Karpas-422 (cell line): ENCODE measurements at regions not wholly inside any gene's neighbourhood (a gene's known extent, or its start where the extent isn't known, plus 50 kb on each side); places are given as distances from the start of the nearest gene placed in this dataset.

ENCODE experiments used
- DNase-seq: peaks from one replicate; pipeline ENCODE4 v3.0.0-alpha.2; 2015
- H2AFZ ChIP-seq: fragments of 200-600 bp; sonication (generic); 2 replicates; pipeline ENCODE4 v1.6.1; 2014; ENCODE audit warnings: antibody characterized with exemption, low read length, mixed read lengths
- H3K27ac ChIP-seq: fragments of 200-600 bp; sonication (generic); 2 replicates; pipeline ENCODE4 v1.5.1; 2014; ENCODE audit warnings: mild to moderate bottlenecking, low read length, moderate library complexity
- H3K27me3 ChIP-seq: fragments of 200-600 bp; sonication (generic); 2 replicates; pipeline ENCODE4 v1.6.1; 2014; ENCODE audit warnings: low read length, mixed read lengths
- H3K36me3 ChIP-seq: fragments of 200-600 bp; sonication (generic); 2 replicates; pipeline ENCODE4 v1.6.1; 2014; ENCODE audit warnings: low read length, mixed read lengths; ENCODE audit not compliant: insufficient read depth
- H3K4me1 ChIP-seq: fragments of 200-600 bp; sonication (generic); 2 replicates; pipeline ENCODE4 v1.6.1; 2014; ENCODE audit warnings: mild to moderate bottlenecking, low read length, mixed read lengths
- H3K4me2 ChIP-seq: fragments of 200-600 bp; sonication (generic); 2 replicates; pipeline ENCODE4 v1.6.1; 2014; ENCODE audit warnings: low read length, low read depth, mild to moderate bottlenecking; ENCODE audit not compliant: poor library complexity, severe bottlenecking
- H3K4me3 ChIP-seq: fragments of 200-600 bp; sonication (generic); 2 replicates; pipeline ENCODE4 v1.5.1; 2014; ENCODE audit warnings: mild to moderate bottlenecking, antibody characterized with exemption, low read length, mixed read lengths
- H3K79me2 ChIP-seq: fragments of 200-600 bp; sonication (generic); 2 replicates; pipeline ENCODE4 v1.6.1; 2014; ENCODE audit warnings: mild to moderate bottlenecking, low read length, mixed read lengths
- H3K9ac ChIP-seq: fragments of 200-600 bp; sonication (generic); 2 replicates; pipeline ENCODE4 v1.6.0; 2014; ENCODE audit warnings: low read length
- H3K9me2 ChIP-seq: fragments of 200-600 bp; sonication (generic), shearing (Covaris generic); replicated peaks from 2 replicates; pipeline ENCODE4 v1.6.0; 2014; ENCODE audit warnings: mild to moderate bottlenecking, low read length, moderate library complexity; ENCODE audit not compliant: insufficient read depth
- H3K9me3 ChIP-seq: fragments of 300-700, 200-600 bp; sonication (generic); 2 replicates; pipeline ENCODE4 v1.6.1; 2014; ENCODE audit warnings: low read length, mixed read lengths
- H4K20me1 ChIP-seq: fragments of 200-600 bp; sonication (generic); 2 replicates; pipeline ENCODE4 v1.6.1; 2014; ENCODE audit warnings: mild to moderate bottlenecking, antibody characterized with exemption, low read length, low read depth; ENCODE audit not compliant: insufficient read depth

DNA sequence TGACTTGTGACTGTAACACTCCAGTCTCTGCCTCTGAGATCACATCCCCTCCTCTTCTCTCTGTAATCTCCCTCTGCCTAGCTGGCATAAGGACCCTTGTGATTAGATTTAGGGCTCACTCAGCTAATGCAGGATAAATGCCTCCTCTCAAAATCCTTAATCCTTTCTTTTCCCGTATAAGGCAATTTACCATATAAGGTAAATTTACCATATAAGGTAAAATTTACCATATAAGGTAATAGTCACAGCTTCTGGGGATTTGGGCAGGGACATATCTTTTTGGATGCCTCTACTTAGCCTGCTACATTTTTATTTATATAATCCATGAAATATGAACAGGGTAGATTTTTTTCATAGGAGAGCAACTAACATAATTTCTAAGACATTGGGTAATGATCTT is 318.0 kb upstream of the PUM3 start:
- H2AFZ ChIP-seq: no peak overlapping the region

DNA sequence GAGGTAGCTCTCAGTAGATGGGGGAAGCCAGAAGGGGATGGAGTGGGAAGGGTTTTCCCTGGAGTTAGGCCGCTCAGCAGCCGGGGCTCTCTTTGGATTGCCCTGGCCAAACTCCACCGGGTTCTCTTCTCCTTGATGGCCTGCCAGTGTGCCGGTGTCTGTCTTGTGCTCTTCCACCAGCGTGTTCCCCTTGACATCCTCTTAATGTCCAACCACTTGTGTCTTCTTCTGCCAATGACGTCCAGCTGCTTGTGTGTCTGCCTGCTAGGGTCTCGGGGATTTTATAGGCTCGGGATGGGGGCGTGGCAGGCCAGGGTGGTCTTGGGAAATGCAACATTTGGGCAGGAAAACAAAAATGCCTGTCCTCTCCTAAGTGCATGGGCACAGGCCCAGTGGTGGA is 313.1 kb upstream of the PUM3 start:
- H3K9ac ChIP-seq: no peak overlapping the region
- no peaks in the 10 kb centered on the region for H3K36me3 ChIP-seq
- no peaks in the 10 kb centered on the region for H4K20me1 ChIP-seq
- H3K9me2 ChIP-seq: no peaks in the 10 kb centered on the region
- no peaks in the 10 kb centered on the region for H3K9me3 ChIP-seq
- H3K4me2 ChIP-seq: no peak overlapping the region
- no peaks in the 10 kb centered on the region for H3K27me3 ChIP-seq
- H3K79me2 ChIP-seq: no peaks in the 10 kb centered on the region
- H3K4me1 ChIP-seq: no peaks in the 10 kb centered on the region
- DNase-seq: no peak
- no peak overlapping the region for H3K27ac ChIP-seq
- no peak overlapping the region for H2AFZ ChIP-seq
- H3K4me3 ChIP-seq: no peak overlapping the region

More for the DNA sequence above, 318.0 kb upstream of the PUM3 start:
- no peaks in the 10 kb centered on the region for H3K36me3 ChIP-seq
- H3K9me3 ChIP-seq: no peaks in the 10 kb centered on the region
- no peaks in the 10 kb centered on the region for H3K9me2 ChIP-seq
- no peak overlapping the region for H3K4me3 ChIP-seq
- H3K4me2 ChIP-seq: no peak overlapping the region
- no peaks in the 10 kb centered on the region for H3K79me2 ChIP-seq
- H4K20me1 ChIP-seq: no peaks in the 10 kb centered on the region
- H3K4me1 ChIP-seq: no peaks in the 10 kb centered on the region
- H3K27ac ChIP-seq: no peak overlapping the region
- DNase-seq: no peak
- H3K27me3 ChIP-seq: no peaks in the 10 kb centered on the region
- H3K9ac ChIP-seq: no peak overlapping the region

DNA sequence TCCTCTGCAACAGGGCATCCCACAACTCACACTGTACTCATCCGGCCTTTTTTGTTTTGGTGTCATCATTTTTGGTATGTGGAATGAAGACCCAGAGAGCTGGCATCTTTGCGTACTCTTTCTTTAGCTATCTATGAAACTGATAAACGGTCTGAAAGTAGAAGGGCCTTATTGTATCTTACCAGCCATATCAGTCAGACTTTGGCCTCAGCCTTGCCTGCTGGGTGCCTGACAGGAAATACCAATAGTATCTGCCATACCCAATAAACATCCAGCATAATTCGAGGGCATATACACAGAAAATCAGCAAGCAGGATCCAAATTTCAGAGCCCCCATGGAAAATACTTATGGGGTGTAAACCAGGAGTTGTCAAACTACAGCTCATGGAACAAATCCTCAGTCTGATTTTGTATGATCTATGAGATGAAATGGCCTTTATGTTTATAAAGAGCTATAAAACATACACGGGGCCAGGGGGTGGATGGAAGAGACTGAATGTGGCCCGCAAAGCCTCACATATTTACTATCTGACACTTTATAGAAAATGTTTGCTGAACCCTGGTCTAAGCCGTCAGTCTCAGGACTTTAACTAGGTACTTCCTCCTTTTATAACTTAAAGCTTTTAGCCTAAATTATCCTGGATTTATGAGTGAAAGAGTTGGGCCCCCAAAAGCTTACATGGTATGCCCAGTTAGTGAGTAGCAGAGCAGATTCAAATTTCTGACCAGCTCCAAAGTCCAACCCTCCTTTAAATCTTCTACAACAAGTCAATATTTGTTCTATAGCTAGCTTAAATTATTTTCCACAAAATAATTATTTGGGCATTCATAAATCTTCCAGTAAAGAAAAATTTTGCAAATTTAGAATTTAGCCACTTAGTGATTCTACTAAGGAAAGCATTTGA is 308.0 kb upstream of the PUM3 start:
- H3K79me2 ChIP-seq: no peaks in the 10 kb centered on the region
- H3K4me3 ChIP-seq: no peak overlapping the region
- H3K27ac ChIP-seq: no peak overlapping the region
- DNase-seq: no peak
- H4K20me1 ChIP-seq: no peaks in the 10 kb centered on the region
- no peaks in the 10 kb centered on the region for H3K4me1 ChIP-seq
- no peaks in the 10 kb centered on the region for H3K27me3 ChIP-seq
- no peaks in the 10 kb centered on the region for H3K9me3 ChIP-seq
- no peaks in the 10 kb centered on the region for H3K36me3 ChIP-seq
- H3K9ac ChIP-seq: no peak overlapping the region
- no peak overlapping the region for H2AFZ ChIP-seq
- H3K9me2 ChIP-seq: no peaks in the 10 kb centered on the region
- no peak overlapping the region for H3K4me2 ChIP-seq

DNA sequence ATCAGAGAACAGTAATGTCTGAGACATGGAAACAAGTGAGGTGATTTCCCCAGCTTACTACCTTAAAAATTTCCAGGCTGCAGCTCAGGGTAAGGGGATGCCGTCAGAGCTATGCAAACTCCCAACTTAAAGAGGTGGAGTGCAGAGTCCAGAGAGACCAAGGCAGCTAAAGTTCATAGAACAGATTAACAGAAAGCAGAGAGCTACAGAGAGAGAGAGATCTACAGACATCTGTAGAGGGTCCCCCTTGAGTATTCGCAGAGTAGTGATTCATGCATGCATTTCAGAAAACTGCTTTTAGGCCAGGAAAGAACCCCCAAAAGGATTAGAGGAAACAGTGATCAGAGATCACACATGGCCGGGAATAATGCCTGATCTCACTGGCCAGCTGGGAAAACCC is 306.2 kb upstream of the PUM3 start:
- Histone ChIP-seq H3K36me3 (no peaks in the 10 kb centered on the region), H4K20me1 (no peaks in the 10 kb centered on the region), H3K9me2 (no peaks in the 10 kb centered on the region), H3K9me3 (no peaks in the 10 kb centered on the region), H3K27ac (no peak overlapping the region), H2AFZ (no peak overlapping the region), H3K9ac (no peak overlapping the region), H3K4me1 (no peaks in the 10 kb centered on the region), H3K79me2 (no peaks in the 10 kb centered on the region), H3K4me2 (no peak overlapping the region), H3K27me3 (no peaks in the 10 kb centered on the region), H3K4me3 (no peak overlapping the region)
- no peak for DNase-seq

DNA sequence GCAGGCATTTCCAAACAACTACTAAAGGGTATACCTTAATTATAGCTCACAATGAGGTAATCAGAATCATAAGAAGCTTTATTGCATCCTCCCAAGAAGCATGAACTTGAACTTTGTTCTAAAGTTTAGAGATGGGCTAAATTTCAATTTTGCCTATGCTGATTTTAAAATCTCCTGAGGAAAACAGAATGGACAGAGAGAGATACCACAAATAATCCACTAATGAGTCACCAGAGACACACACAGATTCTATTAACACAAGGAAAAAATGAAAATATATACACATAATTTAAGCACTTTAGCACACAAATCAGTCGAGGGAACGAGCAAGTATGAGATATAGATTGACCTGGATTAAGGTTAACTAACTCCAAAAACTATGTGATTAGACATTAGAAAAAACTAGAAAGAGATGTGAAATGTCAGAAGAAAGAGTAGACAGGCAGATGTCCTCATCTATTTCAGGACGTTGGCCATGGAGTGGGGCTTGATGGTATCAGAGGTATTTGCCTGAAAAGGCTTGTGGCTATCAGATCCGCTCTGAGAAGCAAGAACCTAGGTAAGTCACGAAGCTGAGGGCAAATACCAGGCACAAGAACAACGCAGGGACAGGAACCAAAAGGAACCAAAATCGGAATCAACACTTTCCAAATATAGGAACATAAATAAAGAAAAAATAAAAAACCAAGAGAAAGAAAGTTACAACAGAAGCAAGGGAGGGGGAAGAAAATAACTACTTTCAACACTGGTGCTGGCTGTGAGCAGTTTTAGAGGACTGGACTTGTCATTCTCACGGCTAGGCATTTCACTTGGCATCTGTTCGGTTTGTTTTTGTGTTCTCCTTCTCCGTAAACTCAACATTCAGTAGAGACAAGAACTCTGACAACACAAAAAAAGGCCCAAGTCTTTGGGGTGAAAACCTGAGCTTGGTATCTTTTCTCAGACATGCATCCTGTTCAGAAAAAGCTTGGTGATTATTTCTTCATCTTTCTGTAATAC is 294.6 kb upstream of the PUM3 start:
- Histone ChIP-seq H3K36me3 (no peaks in the 10 kb centered on the region), H3K27me3 (no peaks in the 10 kb centered on the region), H3K4me1 (no peaks in the 10 kb centered on the region), H2AFZ (no peak overlapping the region), H3K9me3 (no peaks in the 10 kb centered on the region), H4K20me1 (no peaks in the 10 kb centered on the region), H3K4me3 (no peak overlapping the region), H3K9ac (no peak overlapping the region), H3K4me2 (no peak overlapping the region), H3K9me2 (no peaks in the 10 kb centered on the region), H3K27ac (no peak overlapping the region), H3K79me2 (no peaks in the 10 kb centered on the region)
- DNase-seq: no peak

DNA sequence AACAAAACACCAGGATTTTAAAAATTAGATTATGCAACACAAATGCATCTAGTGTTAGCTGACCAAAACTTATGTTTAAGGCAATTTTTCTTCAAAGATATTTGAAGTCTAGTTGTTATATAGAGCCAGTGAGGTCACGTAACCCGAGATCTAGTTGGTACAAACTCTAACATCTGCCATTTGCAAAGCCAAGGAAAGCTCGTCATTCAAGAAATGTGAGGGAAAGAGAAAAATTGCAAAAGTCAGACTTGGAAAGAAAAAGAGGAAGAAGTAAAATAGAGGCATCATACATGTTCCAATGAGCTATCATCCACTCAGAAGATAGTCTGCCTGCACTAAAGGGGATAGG is 293.4 kb upstream of the PUM3 start:
- Histone ChIP-seq H3K4me2 (no peak overlapping the region), H3K4me3 (no peak overlapping the region), H4K20me1 (no peaks in the 10 kb centered on the region), H3K9me2 (no peaks in the 10 kb centered on the region), H3K79me2 (no peaks in the 10 kb centered on the region), H3K27ac (no peak overlapping the region), H3K36me3 (no peaks in the 10 kb centered on the region), H3K4me1 (no peaks in the 10 kb centered on the region), H3K9ac (no peak overlapping the region), H3K9me3 (no peaks in the 10 kb centered on the region), H3K27me3 (no peaks in the 10 kb centered on the region), H2AFZ (no peak overlapping the region)
- no peak for DNase-seq

DNA sequence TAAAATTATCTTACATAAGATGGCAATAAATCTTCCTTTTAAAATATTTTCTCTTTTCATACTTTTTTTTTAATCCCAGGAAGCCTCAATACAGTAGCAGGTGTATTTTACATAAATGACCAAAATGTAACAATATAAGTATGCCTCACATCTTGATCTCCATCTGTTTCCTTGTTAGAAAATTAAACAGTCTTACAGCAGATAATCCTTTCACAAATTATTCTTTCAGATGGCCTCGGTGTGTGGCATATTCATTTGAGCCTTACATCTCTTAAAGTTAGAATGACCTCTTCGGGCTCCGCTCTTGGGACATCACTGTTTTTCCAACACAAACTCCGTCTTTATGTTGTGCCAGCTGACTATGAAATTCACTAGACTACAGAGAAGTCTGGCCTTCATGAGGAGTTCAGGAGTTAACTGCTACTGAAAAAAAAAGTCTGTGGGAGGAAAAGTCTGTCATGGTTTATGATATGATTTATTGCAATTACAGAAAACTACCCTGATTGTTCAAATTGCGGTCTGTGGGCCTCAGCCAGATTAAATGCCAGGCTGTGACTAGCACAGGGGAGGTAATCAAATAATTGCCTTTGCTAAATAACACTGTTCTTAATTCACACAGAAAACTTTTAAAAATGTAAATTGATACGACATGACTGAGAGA is 292.9 kb upstream of the PUM3 start:
- H3K27me3 ChIP-seq: no peaks in the 10 kb centered on the region
- H3K4me2 ChIP-seq: no peak overlapping the region
- H3K9me2 ChIP-seq: no peaks in the 10 kb centered on the region
- H3K36me3 ChIP-seq: no peaks in the 10 kb centered on the region
- no peak overlapping the region for H3K4me3 ChIP-seq
- H3K9ac ChIP-seq: no peak overlapping the region
- no peaks in the 10 kb centered on the region for H3K9me3 ChIP-seq
- H4K20me1 ChIP-seq: no peaks in the 10 kb centered on the region
- no peak overlapping the region for H3K27ac ChIP-seq
- H3K4me1 ChIP-seq: no peaks in the 10 kb centered on the region
- H3K79me2 ChIP-seq: no peaks in the 10 kb centered on the region
- DNase-seq: no peak
- no peak overlapping the region for H2AFZ ChIP-seq

DNA sequence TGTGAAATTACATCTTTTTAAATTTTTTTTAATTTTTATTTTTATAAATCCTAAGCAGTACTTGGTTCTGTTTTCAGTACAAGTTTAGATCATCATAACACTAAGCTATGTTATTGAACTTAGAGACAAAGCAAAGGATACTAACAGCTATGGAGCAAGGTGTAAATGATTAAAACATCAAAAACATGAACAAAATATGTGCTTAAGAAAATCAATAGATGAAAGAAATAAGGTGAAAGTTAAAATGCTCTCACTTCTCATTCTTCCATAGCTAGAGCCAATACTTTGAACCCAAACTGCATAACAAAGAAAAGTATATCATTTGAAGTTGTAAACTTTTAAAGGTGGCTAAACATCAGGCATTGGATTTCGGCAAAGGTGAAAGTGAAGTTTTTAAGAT is 292.3 kb upstream of the PUM3 start:
- H3K36me3 ChIP-seq: no peaks in the 10 kb centered on the region
- no peaks in the 10 kb centered on the region for H4K20me1 ChIP-seq
- DNase-seq: no peak
- H3K79me2 ChIP-seq: no peaks in the 10 kb centered on the region
- H2AFZ ChIP-seq: no peak overlapping the region
- H3K27me3 ChIP-seq: no peaks in the 10 kb centered on the region
- no peak overlapping the region for H3K4me3 ChIP-seq
- no peak overlapping the region for H3K9ac ChIP-seq
- no peaks in the 10 kb centered on the region for H3K9me3 ChIP-seq
- H3K9me2 ChIP-seq: no peaks in the 10 kb centered on the region
- no peak overlapping the region for H3K27ac ChIP-seq
- no peak overlapping the region for H3K4me2 ChIP-seq
- H3K4me1 ChIP-seq: no peaks in the 10 kb centered on the region
